Ascending aorta (tissue), 2 donors: ENCODE measurements at regions not wholly inside any gene's neighbourhood (a gene's known extent, or its start where the extent isn't known, plus 50 kb on each side); places are given as distances from the start of the nearest gene placed in this dataset.

Source experiments
- DNase-seq, 2 donors: peaks; one replicate each; pipeline ENCODE4 v3.0.0-alpha.2; 2019; ENCODE audit warnings: low spot score in 2 of 2
- H3K27ac ChIP-seq, 2 donors: fragments of 200-600 bp; sonication (generic); one replicate each; pipeline ENCODE4 v1.5.1; 2016 to 2017; ENCODE audit warnings: mild to moderate bottlenecking in 1 of 2
- H3K27me3 ChIP-seq: fragments of 200-600 bp; sonication (generic); one replicate; pipeline ENCODE4 v1.5.1; 2017
- H3K36me3 ChIP-seq, 2 donors: fragments of 200-600 bp; sonication (generic); one replicate each; pipeline ENCODE4 v1.5.1; 2016
- H3K4me1 ChIP-seq, 2 donors: fragments of 200-600 bp; sonication (generic); one replicate each; pipeline ENCODE4 v1.5.1; 2016 to 2017; ENCODE audit warnings: mild to moderate bottlenecking in 1 of 2
- H3K4me3 ChIP-seq, 2 donors: fragments of 200-600 bp; sonication (generic); one replicate each; pipeline ENCODE4 v1.5.1; 2016 to 2017; ENCODE audit warnings: mild to moderate bottlenecking in 1 of 2
- H3K9me3 ChIP-seq, 2 donors: fragments of 200-600 bp; sonication (generic); one replicate each; pipeline ENCODE4 v1.5.1; 2016
- CTCF ChIP-seq, 3 experiments: fragments of 200-600 bp in 2 of 3; fragments of 450-650 bp in 1 of 3; sonication (generic) in 2 of 3; IDR thresholded peaks; one replicate each; pipeline ENCODE4 v1.5.1; 2016 to 2019; ENCODE audit warnings: antibody characterized with exemption in 3 of 3, mild to moderate bottlenecking in 1 of 3, moderate library complexity in 1 of 3
- intact Hi-C: fragments of 100-400 bp; cut with DNase I; formaldehyde crosslinking; loops from one replicate; pipeline ENCODE4 v1.15.1; 2023

DNA sequence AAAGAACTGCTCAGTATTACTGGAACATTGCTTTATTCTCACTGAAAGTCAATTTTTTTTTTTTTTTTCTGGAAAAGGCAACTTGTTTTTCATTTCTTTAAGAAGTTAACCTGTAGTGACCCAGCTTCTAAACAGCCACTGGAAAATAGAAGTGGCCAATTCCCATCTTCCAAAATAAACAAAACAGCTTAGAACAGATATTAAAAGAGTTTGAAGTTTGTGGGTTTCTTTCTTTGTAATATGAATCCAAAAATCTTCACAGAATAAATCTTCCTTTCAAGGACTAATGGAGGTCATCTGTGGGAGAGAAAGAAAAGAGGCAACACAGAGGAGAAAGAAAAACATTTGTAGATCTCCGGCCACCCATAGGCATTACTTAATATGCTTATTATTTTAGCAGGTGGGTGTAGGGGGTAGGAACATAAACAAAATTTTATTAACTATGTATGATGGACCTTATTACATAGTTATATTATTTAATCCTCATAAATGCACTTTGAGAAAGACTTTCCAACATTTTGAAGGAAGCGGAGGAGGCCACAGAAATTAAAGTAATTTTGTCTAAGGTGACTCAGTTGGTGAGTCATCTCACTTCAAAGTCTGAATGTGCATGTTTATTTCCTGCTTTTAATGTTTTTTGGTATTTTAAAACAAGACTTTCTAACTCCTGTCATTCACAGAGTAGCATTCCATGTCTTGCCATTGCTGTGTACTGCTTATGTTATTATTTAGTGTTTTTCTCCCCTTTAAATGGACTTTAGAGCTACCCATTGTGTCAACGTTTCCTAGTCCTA lies 1791.8 kb upstream of the WWC1 start:
- no peak for DNase-seq
- TF ChIP-seq CTCF (IDR thresholded peaks at IDR 0.05) = no peak
- Histone ChIP-seq H3K27ac (no peak overlapping the region), H3K36me3 (no peaks in the 10 kb centered on the region), H3K9me3 (no peaks in the 10 kb centered on the region), H3K4me3 (no peak overlapping the region), H3K27me3 (no peaks in the 10 kb centered on the region), H3K4me1 (no peaks in the 10 kb centered on the region)
- intact Hi-C loops = no loop called here

- Histone ChIP-seq H3K27me3 (no peaks in the 10 kb centered on the region), H3K36me3 (no peaks in the 10 kb centered on the region), H3K27ac (no peak overlapping the region), H3K4me1 (no peaks in the 10 kb centered on the region), H3K9me3 (no peaks in the 10 kb centered on the region), H3K4me3 (no peak overlapping the region)
- TF ChIP-seq CTCF (IDR thresholded peaks at IDR 0.05) = no peak
- intact Hi-C loops = no loop called here
- no peak for DNase-seq
Observed at GRCh38 chr5:166503506-166503905, 1787.9 kb upstream of the WWC1 start.

DNA sequence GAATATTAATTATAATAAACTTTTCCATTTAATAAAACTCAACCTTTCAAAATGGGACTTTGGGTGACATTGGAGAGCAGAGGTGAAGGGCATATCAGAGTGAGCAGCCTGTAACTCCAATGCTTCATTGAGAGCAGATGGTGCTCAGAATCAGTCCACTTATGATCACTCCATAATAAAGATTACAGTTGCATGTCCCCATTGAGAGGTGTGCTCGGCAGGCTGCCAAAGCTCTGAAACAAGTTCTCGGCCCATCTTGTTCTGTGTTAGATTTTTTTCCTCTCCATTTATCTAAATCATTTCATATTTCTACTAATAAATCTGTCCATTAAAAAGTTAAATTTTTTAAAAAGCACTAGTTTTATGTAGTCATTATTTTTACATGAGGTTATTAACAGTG lies 1786.4 kb upstream of the WWC1 start:
- H3K27ac ChIP-seq = no peak overlapping the region
- H3K4me1 ChIP-seq = no peaks in the 10 kb centered on the region
- no peaks in the 10 kb centered on the region for H3K27me3 ChIP-seq
- H3K4me3 ChIP-seq = no peak overlapping the region
- no peak for DNase-seq
- no peaks in the 10 kb centered on the region for H3K36me3 ChIP-seq
- H3K9me3 ChIP-seq = no peaks in the 10 kb centered on the region
- intact Hi-C loops = no loop called here
- no peak for TF ChIP-seq CTCF (IDR thresholded peaks at IDR 0.05)

DNA sequence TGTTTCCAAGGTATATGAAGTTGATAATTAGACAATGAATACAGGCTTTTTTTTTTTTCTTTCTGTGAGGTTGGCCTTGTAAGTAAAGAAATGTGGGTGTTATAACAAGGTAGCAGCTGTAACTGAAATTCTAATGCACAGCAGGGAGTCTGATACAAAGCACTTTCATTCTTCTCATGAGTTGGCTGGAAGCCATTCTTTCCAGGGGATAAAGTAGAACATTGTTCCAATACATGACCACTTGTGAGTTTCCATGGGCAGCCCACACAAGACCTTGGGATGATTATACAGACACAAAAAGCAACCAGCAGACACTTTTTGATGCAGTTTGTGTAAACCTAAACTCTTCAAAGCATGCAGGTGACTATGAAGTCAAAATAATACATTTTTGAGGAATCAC lies 1785.9 kb upstream of the WWC1 start:
- no peak overlapping the region for H3K27ac ChIP-seq
- DNase-seq = no peak
- no peaks in the 10 kb centered on the region for H3K36me3 ChIP-seq
- no peaks in the 10 kb centered on the region for H3K9me3 ChIP-seq
- TF ChIP-seq CTCF (IDR thresholded peaks at IDR 0.05) = no peak
- H3K27me3 ChIP-seq = no peaks in the 10 kb centered on the region
- no peaks in the 10 kb centered on the region for H3K4me1 ChIP-seq
- intact Hi-C loops = no loop called here
- no peak overlapping the region for H3K4me3 ChIP-seq

DNA sequence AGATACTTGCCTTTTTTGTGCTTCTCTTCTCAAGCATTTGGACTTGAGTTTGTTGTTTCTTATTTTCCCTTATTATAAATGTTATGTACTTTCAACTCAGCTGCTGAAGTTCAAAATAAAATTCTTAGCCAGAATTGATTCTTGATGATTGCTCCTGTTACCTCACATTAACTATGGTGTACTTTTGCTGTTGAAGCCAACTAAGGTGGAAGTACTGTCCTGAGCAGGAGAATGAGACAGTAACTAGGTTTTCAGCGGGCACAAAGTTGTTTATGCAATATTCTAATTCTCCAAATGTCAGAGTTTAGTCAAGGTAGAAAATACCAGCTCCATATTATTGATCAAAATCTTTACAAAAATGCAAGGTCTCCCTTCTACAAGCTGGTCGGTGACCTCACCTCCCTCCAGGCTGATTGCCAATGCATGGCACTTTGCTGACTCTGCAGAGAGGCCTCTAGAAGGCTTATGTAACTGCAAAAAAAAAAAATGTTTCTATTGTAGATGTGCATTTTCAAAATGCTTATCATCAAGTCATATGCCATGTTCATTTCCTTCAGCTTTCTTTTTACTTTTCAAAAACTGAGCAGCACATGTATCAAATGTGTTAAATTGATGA lies 1783.5 kb upstream of the WWC1 start:
- no peak overlapping the region for H3K27ac ChIP-seq
- H3K27me3 ChIP-seq = no peaks in the 10 kb centered on the region
- H3K36me3 ChIP-seq = no peaks in the 10 kb centered on the region
- DNase-seq = no peak
- TF ChIP-seq CTCF (IDR thresholded peaks at IDR 0.05) = no peak
- intact Hi-C loops = no loop called here
- H3K9me3 ChIP-seq = no peaks in the 10 kb centered on the region
- H3K4me3 ChIP-seq = no peak overlapping the region
- H3K4me1 ChIP-seq = no peaks in the 10 kb centered on the region
